ENCODE measurements at regions not wholly inside any gene's neighbourhood (a gene's known extent, or its start where the extent isn't known, plus 50 kb on each side); places are given as distances from the start of the nearest gene placed in this dataset.
"Not testable (repeated sequence)": the region's sequence is repeated elsewhere in the genome, so short reads cannot be mapped to it uniquely, and the experiment has no call there.

DNA sequence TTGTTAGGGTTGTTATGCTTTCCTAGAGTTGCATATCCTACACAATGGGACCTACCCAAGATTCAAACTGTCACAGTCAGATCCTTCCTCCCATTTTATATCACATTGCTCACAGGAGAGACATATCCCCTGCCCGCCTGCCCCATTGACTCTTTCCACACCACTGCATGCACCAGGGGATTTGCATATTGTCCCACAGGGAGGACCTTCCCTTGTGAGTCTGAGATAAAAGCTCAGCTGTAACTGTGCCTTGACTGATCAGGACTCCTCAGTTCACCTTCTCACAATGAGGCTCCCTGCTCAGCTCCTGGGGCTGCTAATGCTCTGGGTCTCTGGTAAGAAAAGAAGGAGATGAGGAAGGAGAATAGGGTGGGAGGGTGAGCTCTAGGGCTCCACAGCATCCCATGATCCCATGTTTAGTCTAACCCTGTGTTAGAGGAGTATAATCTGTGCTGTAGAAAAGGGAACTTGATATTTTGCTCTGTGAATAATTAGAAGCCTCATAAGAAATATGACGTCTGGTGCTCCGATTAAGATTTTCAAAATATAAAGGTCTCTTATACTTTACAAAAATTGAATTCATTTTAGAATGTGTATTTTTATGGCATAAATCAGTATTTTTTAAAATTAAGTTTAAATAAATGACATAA, 1268.4 kb downstream of the RPIA start:
- not testable (repeated sequence) for DNase-seq (ENCODE audit: low read depth, low spot score)

DNA sequence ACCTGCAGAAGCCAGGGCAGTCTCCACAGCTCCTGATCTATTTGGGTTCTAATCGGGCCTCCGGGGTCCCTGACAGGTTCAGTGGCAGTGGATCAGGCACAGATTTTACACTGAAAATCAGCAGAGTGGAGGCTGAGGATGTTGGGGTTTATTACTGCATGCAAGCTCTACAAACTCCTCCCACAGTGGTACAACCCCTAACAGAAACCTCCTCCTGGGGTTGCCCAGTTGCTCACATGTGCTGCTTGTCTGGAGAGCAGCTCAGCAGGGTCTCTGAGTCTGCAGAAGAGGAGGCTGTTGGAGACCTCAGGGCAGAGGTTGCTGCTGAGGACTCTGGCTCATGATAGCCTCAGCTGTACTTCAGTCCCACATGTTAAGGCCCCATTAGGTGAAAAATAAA, 1269.1 kb downstream of the RPIA start:
- DNase-seq (ENCODE audit: low read depth, low spot score), result not testable (repeated sequence)

DNA sequence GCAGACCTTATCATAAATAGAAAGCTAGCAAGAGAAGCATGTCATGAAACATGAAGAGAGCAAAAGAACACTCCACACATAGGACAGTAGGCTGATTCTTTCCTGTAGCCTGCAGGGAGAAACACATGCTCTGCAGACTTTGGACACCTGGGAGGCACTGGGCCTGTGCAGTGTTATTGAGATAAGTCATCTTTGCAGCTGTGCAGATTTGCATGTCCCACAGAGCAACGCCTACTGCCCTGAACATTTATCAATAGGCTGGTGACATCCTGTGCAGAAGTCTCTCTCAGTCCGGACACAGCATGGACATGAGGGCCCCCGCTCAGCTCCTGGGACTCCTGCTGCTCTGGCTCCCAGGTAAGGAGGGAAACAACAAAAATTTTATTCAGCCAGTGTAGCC, 1277.1 kb downstream of the RPIA start:
- not testable (repeated sequence) for DNase-seq (ENCODE audit: low read depth, low spot score)

DNA sequence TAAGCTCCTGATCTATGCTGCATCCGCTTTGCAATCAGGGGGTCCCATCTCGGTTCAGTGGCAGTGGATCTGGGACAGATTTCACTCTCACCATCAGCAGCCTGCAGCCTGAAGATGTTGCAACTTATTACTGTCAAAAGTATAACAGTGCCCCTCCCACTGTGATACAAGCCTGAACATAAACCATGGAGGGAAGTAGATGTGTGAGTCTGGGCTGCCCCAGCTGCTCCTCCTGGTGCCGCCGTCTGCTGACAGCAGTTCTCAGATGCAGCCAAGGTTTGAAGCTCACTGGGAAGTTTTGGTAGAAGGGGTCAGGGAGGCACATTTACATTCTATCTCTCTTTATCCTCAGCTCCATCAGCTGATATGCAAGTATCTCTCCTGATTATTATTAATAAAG, 1277.7 kb downstream of the RPIA start:
- not testable (repeated sequence) for DNase-seq (ENCODE audit: low read depth, low spot score)

DNA sequence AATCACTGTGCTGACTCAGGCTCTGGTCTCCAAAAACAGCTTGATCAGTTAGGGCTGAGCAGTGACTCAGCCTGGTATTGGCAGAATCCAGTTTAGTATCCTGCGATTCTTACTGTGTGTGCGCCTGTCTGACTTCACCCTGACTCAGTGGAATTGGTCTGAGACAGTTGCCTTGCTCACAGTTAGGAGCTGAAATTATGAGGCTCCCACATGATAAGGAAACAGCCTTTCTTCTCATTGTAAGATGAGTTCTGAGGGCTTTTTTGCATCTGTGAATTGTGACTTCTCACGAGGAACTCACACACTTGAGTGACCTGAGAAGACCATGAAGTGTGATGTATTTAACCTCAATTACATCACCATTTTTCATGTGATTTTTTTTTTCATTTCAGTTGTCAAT, 1282.4 kb downstream of the RPIA start:
- DNase-seq (ENCODE audit: low read depth, low spot score), result not testable (repeated sequence)

DNA sequence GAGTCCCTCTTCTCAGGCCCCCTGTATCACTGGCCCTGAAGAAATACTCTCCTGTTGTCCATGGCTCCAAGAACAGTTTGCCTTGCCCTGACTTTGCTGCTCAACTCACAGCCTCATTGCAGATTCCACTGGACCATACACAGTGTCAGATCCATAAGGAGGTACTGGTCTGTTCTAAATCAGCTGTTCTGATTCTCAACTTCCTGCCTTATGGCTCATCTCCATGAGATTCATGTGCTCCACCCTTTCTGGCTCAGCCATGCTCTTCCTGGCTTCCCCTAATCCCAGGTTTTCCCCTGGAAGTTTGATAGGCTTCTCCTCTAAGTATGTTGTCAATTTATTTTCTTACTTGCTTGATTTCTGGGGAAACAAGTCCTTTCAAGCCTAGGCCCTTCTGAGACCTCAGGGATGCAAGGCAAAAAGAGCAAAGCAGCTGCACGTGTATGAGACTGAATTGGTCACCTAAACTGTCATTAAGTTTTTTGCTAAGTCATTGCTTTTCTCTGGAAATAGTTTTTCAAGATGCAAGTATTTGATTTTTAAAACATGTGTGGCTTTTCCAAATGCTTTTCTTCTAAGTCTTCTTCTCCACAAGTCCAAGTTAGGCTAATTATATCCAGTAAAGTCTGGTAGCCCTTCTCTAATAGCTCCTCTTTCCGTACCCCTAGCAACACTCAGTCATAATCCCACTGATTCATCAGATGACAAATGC, 1288.5 kb downstream of the RPIA start:
- not testable (repeated sequence) for DNase-seq (ENCODE audit: low read depth, low spot score)

DNA sequence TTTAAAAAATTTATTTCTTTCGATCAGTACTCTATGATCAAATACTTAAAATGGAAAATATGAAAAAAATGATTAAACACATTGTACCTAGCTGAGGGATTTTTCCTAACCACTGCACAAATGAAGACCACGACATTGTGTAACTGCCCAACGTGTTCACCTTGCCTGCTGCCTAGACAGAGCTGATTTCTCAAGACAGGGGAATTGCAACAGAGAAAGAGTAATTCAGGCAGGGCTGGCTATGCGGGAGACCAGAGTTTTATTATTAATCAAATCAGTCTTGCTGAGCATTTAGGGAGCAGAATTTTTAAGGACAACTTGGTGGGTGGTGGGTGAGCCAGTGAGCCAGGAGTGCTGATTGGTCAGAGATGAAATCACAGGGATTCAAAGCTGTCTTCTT, 1290.8 kb downstream of the RPIA start:
- not testable (repeated sequence) for DNase-seq (ENCODE audit: low read depth, low spot score)

DNA sequence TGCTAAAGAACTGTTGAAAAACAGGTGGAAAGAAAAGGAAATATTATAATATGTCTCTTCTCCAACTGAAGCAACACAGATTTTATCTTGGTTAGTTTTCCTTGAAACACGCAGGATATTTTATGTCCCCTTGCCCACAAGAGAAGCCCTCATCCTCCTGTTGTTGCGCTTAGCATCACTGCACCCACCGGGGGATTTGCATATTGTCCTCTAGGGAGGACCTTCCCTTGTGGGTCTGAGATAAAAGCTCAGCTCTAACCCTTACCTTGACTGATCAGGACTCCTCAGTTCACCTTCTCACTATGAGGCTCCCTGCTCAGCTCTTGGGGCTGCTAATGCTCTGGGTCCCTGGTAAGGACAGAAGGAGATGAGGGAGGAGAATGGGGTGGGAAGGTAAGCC, 1294.2 kb downstream of the RPIA start:
- DNase-seq (ENCODE audit: low read depth, low spot score), result not testable (repeated sequence)

DNA sequence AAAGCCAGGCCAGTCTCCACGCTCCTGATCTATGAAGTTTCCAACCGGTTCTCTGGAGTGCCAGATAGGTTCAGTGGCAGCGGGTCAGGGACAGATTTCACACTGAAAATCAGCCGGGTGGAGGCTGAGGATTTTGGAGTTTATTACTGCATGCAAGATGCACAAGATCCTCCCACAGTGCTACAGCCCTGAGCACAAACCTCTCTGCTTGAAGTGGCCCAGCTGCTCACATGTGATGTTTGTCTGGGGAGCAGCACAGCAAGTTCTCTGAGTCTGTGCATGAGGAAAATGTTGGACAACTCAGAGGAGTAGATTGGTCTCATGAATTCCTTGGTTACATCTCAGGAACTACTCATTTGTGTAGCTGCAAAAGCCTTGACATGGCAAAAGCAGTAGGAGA, 1295.1 kb downstream of the RPIA start:
- DNase-seq (ENCODE audit: low read depth, low spot score), result not testable (repeated sequence)

DNA sequence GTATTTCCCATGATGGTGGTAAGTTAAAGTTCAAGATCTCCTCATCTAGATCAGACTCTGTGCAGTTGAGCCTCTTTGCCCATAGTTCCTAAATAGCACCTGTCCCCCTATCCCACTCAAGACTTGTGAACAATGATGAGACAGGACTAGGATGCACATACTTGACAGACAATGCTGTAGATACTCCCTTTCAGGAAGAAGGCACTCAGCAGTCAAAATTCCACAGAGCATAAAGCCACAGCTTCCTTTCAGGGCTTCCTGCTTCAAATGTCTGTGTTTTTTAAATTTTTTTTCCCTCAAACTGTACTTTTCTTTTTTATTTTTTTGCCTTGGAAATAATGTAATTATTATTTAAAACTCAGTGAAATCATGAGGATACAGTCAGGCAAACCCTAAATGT, 1305.3 kb downstream of the RPIA start:
- DNase-seq (ENCODE audit: low read depth, low spot score), result not testable (repeated sequence)

DNA sequence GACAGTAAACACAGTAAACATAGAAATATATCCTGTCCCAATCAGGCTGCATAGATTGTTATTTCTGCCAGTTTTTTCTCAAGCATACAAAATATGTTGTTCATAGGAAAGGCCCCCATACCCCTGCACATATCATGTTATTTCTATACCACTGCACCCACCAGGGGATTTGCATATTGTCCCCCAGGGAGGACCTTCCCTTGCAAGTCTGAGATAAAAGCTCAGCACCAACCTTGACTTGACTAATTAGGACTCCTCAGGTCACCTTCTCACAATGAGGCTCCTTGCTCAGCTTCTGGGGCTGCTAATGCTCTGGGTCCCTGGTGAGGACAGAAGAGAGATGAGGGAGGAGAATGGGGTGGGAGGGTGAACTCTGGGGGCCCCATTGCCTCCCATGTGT, 1313.1 kb downstream of the RPIA start:
- DNase-seq (ENCODE audit: low read depth, low spot score), result not testable (repeated sequence)

DNA sequence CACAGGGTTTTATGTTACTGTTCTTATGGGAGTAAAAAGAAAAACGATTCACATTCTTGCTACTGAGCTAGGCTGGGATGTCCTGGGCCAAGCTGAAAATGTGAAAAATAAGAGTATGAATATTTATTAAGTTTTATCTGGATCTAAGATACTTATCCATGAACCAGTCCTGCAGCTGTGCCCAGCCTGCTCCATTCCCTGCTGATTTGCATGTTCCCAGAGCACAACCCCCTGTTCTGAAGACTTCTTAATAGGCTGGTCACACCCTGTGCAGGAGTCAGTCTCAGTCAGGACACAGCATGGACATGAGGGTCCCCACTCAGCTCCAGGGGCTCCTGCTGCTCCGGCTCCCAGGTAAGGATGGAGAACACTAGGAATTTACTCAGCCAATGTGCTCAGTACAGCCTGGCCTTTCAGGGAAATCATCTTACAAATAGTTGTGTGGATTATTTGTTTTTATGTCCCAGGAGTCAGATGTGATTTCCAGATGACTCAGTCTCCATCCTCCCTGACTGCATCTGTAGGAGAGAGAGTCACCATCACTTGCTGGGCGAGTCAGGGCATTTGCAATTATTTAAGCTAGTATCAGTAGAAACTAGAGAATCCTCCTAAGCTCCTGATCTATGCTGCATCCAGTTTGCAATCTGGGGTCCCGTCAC, 1319.1 kb downstream of the RPIA start:
- DNase-seq (ENCODE audit: low read depth, low spot score), result not testable (repeated sequence)

DNA sequence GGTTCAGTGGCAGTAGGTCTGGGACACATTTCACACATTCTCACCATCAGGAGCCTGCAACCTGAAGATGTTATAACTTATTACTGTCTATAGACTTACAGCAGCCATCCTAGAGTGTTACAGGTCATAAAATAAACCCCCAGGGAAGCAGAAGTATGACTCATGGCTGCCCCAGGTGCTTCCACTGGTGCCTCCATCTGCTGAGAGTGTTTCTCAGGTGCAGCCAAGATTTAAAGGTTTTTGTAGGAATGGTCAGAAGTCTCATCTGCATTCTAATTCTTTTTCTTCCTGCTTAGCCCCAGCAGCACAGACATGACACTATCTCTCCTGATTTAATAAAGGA, 1319.6 kb downstream of the RPIA start:
- not testable (repeated sequence) for DNase-seq (ENCODE audit: low read depth, low spot score)

DNA sequence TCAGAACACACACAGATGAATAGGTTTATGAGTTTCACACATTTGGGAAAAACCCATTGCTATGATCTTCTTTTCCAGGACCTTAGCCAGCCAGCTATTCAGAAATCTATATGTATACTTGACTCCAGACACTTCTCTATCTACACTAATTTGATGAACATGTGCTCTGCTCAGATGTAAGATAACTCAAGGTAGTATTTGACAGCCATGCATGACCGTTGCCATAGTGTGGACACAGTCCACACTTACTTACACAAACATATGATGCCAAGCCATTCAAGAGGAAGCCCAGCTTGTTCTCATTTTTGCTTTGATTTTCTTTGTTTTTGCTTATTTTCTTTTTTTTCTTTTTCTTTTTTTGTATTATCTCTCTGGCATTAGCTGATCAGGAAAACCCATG, 1328.4 kb downstream of the RPIA start:
- DNase-seq (ENCODE audit: low read depth, low spot score), result not testable (repeated sequence)

DNA sequence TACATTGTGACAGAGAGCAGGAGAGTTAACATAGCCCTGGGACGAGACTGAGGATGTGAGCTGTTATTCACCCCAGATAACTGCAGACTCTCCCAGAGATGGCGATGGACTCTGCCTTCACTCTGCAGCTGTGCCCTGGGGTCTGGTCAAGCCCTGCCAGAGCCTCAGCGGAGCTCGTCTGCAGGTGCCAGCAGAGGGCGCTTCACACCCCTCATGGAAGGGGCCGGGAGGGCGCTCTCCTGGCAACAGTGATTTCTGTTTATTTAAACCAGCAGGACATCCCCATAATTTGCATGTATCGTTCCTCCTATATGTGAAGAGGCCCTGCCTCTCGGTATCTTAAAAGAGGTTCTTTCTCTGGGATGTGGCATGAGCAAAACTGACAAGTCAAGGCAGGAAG, 1329.8 kb downstream of the RPIA start:
- DNase-seq (ENCODE audit: low read depth, low spot score), result not testable (repeated sequence)

DNA sequence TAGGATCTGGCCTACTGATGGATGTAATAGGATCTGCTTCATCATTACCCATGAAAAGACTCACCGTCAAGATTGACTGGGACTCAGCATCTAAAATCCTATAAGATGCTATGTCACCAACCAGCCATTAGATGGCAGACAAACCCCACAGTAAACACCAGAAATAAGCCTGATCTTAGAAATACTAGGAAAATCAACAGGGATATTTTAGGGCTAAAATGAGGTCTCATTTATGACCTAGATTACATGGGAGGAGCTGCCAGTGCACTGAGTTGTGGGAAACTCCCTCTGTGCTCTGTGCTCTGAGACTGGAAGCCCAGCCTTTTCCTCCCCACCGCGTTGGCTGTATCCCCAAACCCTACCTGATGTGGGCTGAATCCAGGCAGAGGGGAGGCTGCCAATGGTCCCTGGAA, 1335.8 kb downstream of the RPIA start:
- DNase-seq (ENCODE audit: low read depth, low spot score), result peak; percentile 5

DNA sequence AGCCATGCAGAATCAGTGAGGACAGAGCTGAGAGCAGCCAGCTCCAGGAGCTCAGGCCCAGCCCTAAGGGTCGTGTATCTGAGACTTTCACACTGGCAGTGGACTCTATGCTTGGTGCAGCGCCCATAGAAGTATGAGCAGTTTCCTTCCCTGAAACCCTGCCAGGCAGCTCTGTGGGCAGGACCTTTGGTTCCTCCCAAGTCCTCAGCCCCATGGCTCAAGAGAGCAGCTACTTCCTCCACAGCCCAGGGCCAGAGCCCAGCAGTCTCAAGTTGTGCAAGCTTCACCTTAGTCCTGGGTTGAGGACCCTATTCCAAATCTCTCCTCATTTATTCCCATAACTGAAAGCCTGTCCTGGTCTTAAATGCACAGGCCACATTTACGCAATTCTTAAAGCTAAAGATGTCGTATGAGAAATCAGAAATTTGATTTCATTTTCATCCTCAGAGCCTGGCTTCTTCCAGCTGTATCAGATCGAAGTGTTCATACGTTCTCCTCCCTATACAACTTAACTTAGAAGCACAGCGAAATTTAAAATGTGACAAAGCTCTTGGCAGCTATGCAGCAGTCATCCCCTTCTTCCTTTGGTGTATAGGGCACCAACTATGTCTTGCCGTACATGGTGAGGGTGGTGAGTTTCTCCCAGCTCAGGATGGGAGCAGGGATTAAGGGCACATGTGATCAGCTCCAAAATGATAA, 1337.1 kb downstream of the RPIA start:
- not testable (repeated sequence) for DNase-seq (ENCODE audit: low read depth, low spot score)

DNA sequence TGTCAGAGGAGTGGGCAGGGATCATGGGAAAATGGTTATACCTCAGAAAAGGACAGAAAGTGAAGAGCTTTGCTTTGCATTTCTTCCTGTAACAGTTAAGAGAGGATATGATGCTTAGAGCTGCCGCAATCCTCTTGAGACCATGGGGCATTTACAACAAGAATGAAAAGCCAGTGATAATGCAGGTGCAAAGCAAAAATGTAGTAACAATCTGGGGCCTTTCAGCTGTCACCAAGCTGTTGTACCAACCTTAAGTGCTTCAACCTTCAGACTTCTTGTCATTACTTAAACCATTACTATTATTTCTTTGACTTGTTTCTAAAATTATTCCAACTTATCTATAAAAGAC, 1337.6 kb downstream of the RPIA start:
- not testable (repeated sequence) for DNase-seq (ENCODE audit: low read depth, low spot score)

DNA sequence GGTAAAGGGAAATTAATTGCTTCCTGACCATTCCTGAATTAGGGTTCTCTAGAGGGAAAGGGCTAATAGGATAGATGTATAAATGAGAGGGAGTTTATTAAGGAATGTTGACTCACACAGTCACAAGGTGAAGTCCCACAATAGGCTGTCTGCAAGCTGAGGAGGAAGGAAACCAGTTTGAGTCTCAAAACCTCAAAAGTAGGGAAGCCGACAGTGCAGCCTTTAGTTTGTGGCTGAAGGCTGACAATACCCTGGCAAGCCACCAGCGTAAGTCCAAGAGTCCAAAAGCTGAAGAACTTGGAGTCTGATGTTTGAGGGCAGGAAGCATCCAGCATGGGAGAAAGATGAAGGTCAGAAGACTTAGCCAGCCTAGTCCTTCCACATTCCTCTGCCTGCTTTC, 1340.8 kb downstream of the RPIA start:
- DNase-seq (ENCODE audit: low read depth, low spot score), result not testable (repeated sequence)

DNA sequence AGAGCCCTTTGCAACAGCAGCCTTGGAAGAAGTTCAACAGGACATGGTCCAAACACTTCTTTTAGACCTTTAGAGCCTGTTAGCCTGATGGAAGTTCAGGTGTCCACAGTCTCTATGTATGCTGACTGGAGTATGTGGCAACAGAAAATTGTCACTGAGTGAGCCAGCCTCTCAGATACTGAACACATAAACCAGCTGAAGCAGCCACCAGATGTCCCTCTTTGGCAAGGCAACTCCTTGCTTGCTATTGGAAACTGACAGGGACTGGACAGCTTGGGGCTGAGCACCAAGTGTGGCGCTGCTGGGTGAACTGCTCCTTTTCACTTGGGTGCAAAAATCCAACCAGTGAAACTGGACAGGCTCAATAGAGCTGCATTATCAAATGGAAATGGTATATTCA, 1344.9 kb downstream of the RPIA start:
- DNase-seq (ENCODE audit: low read depth, low spot score), result peak; percentile 12

DNA sequence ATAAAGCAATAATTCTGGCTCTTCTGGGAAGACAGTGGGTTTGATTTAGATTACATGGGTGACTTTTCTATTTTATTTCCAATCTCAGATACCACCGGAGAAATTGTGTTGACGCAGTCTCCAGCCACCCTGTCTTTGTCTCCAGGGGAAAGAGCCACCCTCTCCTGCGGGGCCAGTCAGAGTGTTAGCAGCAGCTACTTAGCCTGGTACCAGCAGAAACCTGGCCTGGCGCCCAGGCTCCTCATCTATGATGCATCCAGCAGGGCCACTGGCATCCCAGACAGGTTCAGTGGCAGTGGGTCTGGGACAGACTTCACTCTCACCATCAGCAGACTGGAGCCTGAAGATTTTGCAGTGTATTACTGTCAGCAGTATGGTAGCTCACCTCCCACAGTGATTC, 1347.6 kb downstream of the RPIA start:
- not testable (repeated sequence) for DNase-seq (ENCODE audit: low read depth, low spot score)

DNA sequence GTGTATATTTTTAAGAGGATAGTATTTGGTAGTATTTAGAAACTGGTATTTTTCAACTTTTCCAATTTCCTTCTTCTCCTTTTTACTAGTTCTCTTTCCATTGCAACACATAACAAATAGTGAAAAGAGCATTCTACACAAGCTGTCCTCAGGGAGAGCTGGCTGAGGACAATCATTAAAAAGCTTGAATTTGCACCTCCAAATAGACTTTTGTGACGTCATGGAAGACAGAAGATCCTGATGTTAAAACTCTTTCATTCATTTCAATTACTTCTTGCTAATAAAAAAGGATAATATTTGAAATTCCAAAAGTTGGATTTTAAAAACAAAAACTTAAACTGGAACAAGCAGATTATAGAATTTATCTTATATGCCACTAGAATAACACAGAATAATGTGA, 1356.3 kb downstream of the RPIA start:
- not testable (repeated sequence) for DNase-seq (ENCODE audit: low read depth, low spot score)
